A673 (cell line): ENCODE measurements at regions not wholly inside any gene's neighbourhood (a gene's known extent, or its start where the extent isn't known, plus 50 kb on each side); places are given as distances from the start of the nearest gene placed in this dataset.

Experiments
- EZH2 ChIP-seq: fragments of 200-600 bp; sonication (generic); IDR thresholded peaks from 2 replicates; pipeline ENCODE4 v1.6.1; 2017; ENCODE audit warnings: borderline replicate concordance, low read depth, mild to moderate bottlenecking, mixed read lengths, antibody characterized with exemption, low read length; ENCODE audit not compliant: poor library complexity, severe bottlenecking
- TF ChIP-seq, protein P1 (sequence below): fragments of 300-800, 200-600 bp; sonication (generic); conservative IDR thresholded peaks from 2 replicates; pipeline ENCODE4 v1.5.1; 2017; ENCODE audit warnings: low read depth, mild to moderate bottlenecking, antibody characterized with exemption, low read length, moderate library complexity, mixed read lengths

DNA sequence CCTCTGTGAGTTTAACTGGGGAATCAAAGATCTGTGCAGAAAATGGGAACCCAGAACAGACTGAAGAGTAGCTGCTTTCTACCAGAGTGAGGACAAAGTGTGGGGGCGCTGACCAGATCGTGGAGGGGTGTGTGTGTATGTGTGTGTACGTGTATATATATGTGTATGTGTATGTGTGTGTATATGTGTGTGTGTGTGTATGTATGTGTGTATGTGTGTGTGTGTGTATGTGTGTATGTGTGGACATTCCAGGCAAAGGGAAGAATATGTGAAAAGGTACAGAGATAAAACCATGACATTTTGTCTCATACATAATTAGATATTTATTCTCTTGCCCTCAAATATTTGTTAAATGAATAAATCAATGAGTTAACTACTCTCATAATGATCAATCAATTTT lies 54.9 kb upstream of the DPPA4 start:
- TF ChIP-seq, protein P1, sequence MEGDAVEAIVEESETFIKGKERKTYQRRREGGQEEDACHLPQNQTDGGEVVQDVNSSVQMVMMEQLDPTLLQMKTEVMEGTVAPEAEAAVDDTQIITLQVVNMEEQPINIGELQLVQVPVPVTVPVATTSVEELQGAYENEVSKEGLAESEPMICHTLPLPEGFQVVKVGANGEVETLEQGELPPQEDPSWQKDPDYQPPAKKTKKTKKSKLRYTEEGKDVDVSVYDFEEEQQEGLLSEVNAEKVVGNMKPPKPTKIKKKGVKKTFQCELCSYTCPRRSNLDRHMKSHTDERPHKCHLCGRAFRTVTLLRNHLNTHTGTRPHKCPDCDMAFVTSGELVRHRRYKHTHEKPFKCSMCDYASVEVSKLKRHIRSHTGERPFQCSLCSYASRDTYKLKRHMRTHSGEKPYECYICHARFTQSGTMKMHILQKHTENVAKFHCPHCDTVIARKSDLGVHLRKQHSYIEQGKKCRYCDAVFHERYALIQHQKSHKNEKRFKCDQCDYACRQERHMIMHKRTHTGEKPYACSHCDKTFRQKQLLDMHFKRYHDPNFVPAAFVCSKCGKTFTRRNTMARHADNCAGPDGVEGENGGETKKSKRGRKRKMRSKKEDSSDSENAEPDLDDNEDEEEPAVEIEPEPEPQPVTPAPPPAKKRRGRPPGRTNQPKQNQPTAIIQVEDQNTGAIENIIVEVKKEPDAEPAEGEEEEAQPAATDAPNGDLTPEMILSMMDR = no peak
- no peak for TF ChIP-seq EZH2
